ENCODE measurements at regions not wholly inside any gene's neighbourhood (a gene's known extent, or its start where the extent isn't known, plus 50 kb on each side); places are given as distances from the start of the nearest gene placed in this dataset.

DNA sequence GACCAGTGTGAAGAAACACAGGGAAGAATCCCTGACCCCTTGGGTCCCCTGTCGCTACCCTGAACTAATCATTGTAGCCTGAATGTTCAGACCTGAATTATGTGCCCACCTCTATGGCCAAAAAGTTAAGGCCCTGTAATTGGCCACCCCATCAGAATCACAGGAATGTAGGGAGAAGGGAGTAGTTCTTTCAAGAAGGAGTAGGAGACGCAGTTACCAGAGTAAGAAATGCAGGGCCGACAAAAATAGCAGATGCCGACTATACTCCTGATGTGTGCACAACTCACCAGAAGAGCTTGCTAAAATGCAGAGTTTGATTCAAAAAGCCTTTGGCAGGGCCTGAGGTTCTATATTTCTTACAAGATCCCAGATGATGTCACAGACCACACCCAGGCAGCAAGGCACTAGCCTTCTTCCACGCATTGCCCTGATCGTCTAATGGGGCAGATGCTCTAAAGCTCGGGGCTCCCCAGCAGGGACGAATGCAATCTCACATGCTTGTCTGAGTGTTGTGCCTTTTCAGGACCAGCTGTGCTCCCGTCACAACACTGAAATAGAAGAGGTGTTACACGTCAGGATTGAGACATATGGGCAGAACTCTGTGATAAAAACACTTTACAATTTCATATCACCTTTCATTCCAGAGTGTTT is 161.0 kb upstream of the FAM241A start:
- in situ Hi-C loops (cut with HindIII; ENCODE audit: low pct_ligation_motif_present, low sequenced_read_pairs) = no loop called here
- TF ChIP-seq, protein P1, sequence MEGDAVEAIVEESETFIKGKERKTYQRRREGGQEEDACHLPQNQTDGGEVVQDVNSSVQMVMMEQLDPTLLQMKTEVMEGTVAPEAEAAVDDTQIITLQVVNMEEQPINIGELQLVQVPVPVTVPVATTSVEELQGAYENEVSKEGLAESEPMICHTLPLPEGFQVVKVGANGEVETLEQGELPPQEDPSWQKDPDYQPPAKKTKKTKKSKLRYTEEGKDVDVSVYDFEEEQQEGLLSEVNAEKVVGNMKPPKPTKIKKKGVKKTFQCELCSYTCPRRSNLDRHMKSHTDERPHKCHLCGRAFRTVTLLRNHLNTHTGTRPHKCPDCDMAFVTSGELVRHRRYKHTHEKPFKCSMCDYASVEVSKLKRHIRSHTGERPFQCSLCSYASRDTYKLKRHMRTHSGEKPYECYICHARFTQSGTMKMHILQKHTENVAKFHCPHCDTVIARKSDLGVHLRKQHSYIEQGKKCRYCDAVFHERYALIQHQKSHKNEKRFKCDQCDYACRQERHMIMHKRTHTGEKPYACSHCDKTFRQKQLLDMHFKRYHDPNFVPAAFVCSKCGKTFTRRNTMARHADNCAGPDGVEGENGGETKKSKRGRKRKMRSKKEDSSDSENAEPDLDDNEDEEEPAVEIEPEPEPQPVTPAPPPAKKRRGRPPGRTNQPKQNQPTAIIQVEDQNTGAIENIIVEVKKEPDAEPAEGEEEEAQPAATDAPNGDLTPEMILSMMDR (IDR thresholded peaks at IDR 0.05; ENCODE audit: low read depth, low read length, missing control alignments) = no peak
- Histone ChIP-seq H3K4me3 (ENCODE audit: low read depth, low read length) (no peak overlapping the region), H3K27ac (no peak overlapping the region), H3K27me3 (replicated peaks) (no peaks in the 10 kb centered on the region), H3K36me3 (replicated peaks) (no peaks in the 10 kb centered on the region)
- no peak for DNase-seq

DNA sequence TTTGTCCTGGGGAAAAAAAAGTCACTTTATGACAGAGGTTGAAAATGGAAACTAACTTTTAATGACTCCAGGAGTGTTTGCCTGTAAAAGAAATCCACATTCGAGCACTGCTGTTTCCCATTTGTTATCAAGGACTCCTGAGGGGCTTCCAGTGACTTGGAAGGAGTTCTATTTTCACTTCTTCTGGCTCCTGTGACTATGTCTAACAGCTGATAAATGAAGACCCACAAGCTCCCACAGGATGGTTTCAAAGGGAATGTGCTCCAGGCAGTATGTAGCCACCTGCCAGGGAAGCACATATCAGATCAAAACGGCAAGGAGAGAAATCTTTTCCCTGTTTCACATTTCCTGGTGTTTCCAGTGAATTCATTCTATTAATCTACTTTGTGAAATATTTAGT is 159.8 kb upstream of the FAM241A start:
- Histone ChIP-seq H3K27ac (no peak overlapping the region), H3K27me3 (replicated peaks) (no peaks in the 10 kb centered on the region), H3K4me3 (ENCODE audit: low read depth, low read length) (no peak overlapping the region), H3K36me3 (replicated peaks) (no peaks in the 10 kb centered on the region)
- TF ChIP-seq, protein P1 (IDR thresholded peaks at IDR 0.05; ENCODE audit: low read depth, low read length, missing control alignments) = no peak
- in situ Hi-C loops (cut with HindIII; ENCODE audit: low pct_ligation_motif_present, low sequenced_read_pairs) = no loop called here
- no peak for DNase-seq

DNA sequence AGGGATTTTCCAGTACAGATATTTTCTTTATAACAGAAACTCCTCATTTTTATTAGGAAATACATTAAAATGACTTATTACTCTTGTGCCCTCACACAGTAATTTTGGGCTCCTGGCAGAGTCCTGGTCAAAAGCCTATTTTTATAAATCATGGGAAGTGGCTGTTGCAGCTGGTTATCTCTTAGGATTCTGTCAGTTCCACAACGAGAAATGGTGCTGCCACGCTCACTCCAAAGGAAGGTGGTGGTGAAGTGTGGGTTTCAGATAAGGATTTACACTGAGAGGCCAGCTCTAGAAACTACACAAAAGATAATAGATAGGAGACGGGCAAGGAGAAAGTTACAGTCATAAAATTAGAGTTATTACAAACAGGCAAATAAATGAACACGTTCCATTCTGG is 159.2 kb upstream of the FAM241A start:
- TF ChIP-seq, protein P1 (IDR thresholded peaks at IDR 0.05; ENCODE audit: low read depth, low read length, missing control alignments) = no peak
- no peak for DNase-seq
- Histone ChIP-seq H3K36me3 (replicated peaks) (no peaks in the 10 kb centered on the region), H3K27ac (no peak overlapping the region), H3K4me3 (ENCODE audit: low read depth, low read length) (no peak overlapping the region), H3K27me3 (replicated peaks) (no peaks in the 10 kb centered on the region)
- in situ Hi-C loops (cut with HindIII; ENCODE audit: low pct_ligation_motif_present, low sequenced_read_pairs) = no loop called here

DNA sequence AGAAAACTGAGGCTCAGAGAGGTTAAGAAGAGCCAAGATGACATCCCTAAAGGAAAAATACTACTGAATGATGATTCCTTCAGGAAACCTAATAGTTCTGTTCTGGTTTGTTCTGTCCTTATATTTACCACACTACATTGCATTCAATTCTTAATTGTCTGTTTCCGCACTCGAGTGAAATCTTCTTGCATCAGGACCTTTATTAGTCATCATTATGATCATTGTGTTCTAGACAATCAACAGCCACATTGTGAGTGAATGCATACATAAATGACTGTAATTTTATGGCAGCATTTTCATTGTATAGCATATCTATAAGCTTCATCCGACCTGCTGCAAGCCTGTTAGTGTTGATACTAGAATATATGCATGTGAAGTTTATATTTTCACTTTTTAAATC is 156.7 kb upstream of the FAM241A start:
- in situ Hi-C loops (cut with HindIII; ENCODE audit: low pct_ligation_motif_present, low sequenced_read_pairs) = no loop called here
- H3K36me3 ChIP-seq (replicated peaks) = no peaks in the 10 kb centered on the region
- TF ChIP-seq, protein P1 (IDR thresholded peaks at IDR 0.05; ENCODE audit: low read depth, low read length, missing control alignments) = no peak

DNA sequence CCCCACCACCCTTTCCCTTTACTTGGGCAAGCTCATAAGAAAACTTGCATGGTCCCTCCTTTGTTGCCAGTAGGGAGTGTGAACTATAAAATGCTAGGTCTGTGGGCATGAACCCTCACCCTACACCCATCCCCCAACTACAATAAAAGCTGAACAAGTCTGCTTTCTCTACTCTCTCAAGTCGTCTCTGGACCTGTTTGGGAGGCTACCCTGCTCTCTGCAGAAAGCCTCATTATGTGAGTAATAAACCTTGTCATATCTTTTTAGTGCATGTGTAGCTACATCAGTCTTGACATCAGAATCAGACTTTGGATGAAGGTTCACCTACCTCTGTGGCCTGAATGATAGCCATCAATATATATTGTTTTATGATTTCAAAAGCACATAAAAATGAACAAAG is 155.4 kb upstream of the FAM241A start:
- no peak for DNase-seq
- Histone ChIP-seq H3K36me3 (replicated peaks) (no peaks in the 10 kb centered on the region), H3K4me3 (ENCODE audit: low read depth, low read length) (no peak overlapping the region), H3K27me3 (replicated peaks) (no peaks in the 10 kb centered on the region), H3K27ac (no peak overlapping the region)
- in situ Hi-C loops (cut with HindIII; ENCODE audit: low pct_ligation_motif_present, low sequenced_read_pairs) = no loop called here
- TF ChIP-seq, protein P1 (IDR thresholded peaks at IDR 0.05; ENCODE audit: low read depth, low read length, missing control alignments) = no peak

More for the DNA sequence above, 156.7 kb upstream of the FAM241A start:
- DNase-seq = no peak
- no peaks in the 10 kb centered on the region for H3K27me3 ChIP-seq (replicated peaks)
- no peak overlapping the region for H3K4me3 ChIP-seq (ENCODE audit: low read depth, low read length)
- H3K27ac ChIP-seq = no peak overlapping the region

DNA sequence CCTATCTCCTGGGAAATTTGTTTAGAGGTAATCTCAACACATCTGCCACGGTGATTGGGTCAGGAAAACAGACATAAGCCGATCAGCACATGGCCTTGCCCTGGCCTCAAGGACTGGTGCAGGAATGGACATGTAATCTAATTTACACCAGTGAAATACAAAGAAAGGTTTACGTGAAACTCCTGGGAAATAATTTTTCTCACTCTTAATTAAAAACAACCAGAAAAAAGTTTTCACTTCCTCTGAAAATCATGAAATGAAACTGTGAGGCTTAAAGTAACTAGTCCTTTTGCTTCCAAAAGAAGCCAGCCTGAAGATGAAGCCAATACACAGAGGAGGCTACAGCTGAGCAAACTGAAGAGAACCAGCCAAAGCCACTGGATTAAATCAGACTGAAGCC is 154.1 kb upstream of the FAM241A start:
- TF ChIP-seq, protein P1 (IDR thresholded peaks at IDR 0.05; ENCODE audit: low read depth, low read length, missing control alignments) = no peak
- H3K27ac ChIP-seq = no peak overlapping the region
- in situ Hi-C loops (cut with HindIII; ENCODE audit: low pct_ligation_motif_present, low sequenced_read_pairs) = no loop called here

More for the DNA sequence above, 154.1 kb upstream of the FAM241A start:
- DNase-seq = no peak
- H3K36me3 ChIP-seq (replicated peaks) = no peaks in the 10 kb centered on the region
- no peak overlapping the region for H3K4me3 ChIP-seq (ENCODE audit: low read depth, low read length)
- no peaks in the 10 kb centered on the region for H3K27me3 ChIP-seq (replicated peaks)

Data from brain microvascular endothelial cell (primary cell).